Astrocyte (in vitro differentiated cells and primary cell): ENCODE measurements at regions not wholly inside any gene's neighbourhood (a gene's known extent, or its start where the extent isn't known, plus 50 kb on each side); places are given as distances from the start of the nearest gene placed in this dataset.

Source experiments
- CTCF ChIP-seq: IDR thresholded peaks from 2 replicates; pipeline ENCODE4 v1.5.1; 2011; ENCODE audit warnings: low read depth, mild to moderate bottlenecking, inconsistent platforms, low read length, moderate library complexity; ENCODE audit not compliant: insufficient read depth
- EZH2 ChIP-seq: IDR thresholded peaks from 2 replicates; pipeline ENCODE4 v1.6.1; 2012; ENCODE audit warnings: mild to moderate bottlenecking, low read length, inconsistent platforms; ENCODE audit not compliant: insufficient read depth

GRCh38 chr2:23200068-23200786, 184.8 kb upstream of the KLHL29 start:
- TF ChIP-seq CTCF (no peak), EZH2 (no peak)
